Fibroblast of gingiva (primary cell): ENCODE measurements at regions not wholly inside any gene's neighbourhood (a gene's known extent, or its start where the extent isn't known, plus 50 kb on each side); places are given as distances from the start of the nearest gene placed in this dataset.
A peak's percentile ranks its signal among the peaks of the same experiment; 100 is the strongest.
"Not testable (repeated sequence)": the region's sequence is repeated elsewhere in the genome, so short reads cannot be mapped to it uniquely, and the experiment has no call there.

Source experiments
- DNase-seq: peaks from one replicate; pipeline ENCODE4 v3.0.0-alpha.2; 2011; ENCODE audit warnings: low read depth

DNA sequence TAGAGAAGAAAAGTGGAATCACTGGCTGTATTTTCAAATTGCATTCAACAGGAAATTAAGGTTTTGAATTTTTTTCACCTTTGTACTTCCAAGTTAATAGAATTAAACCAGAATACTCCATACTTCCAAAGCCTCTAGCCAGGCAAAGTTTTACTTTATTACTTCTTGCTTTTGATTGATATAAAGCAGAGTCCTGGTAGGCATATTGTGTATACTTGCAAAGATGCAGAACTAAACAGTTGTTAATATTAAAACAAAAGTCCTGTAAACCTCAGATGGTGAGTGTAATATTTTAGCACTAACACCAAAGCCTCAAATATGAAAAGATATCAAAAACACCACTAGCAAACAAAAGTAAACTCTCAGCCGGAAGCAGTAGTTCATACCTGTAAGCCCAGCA, 107.2 kb upstream of the C2CD4B start:
- DNase-seq = no peak

DNA sequence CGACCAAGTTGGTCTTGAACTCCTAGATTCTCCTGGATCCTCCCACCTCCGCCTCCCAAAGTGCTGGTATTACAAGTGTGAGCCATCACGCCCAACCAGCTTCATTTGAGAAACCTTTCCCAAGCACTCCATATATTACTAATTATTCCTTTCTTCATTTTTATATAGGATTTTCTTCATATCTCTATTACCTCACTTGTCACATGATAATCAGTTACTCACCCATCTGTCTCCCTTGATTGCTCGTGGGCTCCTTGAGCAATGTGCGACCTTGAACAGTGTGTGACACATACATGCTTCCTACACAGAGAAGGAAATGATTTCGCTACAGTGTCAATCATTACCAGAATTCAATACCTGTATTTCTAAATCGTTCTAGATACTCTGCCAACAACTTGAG, 110.7 kb upstream of the C2CD4B start:
- DNase-seq = no peak

DNA sequence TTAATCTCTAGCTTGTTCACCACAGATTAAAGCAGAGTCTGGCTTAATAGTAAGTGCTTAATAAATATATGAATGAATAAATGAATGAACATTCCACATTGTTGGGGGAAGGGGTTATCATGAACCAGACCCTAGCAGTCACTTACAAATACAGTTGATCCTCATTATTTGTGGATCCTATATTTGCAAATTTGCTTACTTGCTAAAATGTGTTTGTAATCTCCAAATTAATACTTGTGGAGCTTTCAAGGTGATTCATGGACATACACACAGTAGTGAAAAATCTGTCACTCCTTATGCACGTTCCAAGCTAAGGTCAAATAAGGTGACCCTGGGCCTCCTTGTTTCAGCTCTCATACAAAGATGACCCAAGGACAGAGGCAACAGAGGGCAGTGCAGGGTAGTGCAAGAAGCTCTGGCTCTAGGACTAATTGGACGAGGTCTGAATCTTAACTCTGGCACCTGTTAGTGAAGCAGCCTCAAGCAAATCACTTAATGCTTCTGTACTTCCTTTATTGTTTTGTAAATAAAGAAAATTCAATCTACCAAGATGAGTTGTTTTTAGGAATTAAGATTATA, 112.8 kb upstream of the C2CD4B start:
- DNase-seq = no peak

DNA sequence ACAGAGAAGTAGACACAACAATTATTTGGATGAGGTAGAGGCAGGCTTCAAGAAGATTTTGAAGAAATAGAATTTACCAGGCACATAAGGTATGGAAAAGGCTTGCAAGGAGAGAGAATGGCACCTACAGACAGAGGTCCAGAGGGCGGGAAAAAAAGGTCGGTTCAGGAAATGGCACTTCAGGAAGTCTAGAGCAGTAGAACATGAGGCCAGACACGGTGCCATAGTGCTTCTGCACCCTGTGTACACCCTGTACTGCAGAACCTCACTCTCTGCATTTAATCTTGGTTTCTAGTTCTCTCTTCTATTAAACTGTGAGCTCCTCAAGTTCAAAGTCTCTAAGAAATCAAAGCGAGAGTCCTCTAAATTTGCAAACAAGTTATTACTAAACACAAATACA, 113.4 kb upstream of the C2CD4B start:
- DNase-seq = no peak

DNA sequence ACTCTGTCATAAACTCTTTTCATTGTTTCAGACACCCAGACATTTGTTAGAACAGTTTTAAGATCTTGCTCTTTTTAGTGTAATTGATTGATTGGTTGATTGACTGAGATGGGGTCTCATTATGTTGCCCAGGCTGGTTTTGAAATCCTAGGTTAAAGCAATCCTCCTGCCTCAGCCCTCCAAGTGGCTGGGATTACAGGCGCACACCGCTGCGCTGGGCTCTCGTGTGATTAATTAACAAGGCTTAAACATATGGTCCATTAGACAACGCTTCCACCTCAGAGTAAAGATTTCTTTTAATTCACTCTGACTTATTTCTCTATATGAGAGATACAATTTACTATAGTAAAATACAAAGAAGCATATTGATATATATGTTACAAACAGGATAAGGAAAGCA, 114.0 kb upstream of the C2CD4B start:
- no peak for DNase-seq

DNA sequence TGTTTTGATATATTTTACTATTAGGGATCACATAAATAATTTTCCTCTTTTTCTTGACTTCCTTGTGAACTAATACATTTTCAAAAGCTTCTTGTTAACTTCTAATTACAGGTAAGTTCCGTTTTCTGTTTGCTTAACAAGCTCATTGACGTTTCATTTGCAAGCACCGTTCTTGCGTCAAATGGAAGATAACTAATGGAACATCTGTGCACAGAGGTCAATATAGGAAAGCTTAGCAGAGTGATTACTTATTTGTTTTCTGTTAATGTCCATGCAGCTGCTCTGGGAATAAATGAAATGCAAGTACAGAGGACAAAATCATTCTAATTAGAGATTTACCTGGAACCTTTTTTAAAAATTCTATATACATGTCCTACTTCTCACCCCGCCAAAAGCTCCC, 115.5 kb upstream of the C2CD4B start:
- no peak for DNase-seq

DNA sequence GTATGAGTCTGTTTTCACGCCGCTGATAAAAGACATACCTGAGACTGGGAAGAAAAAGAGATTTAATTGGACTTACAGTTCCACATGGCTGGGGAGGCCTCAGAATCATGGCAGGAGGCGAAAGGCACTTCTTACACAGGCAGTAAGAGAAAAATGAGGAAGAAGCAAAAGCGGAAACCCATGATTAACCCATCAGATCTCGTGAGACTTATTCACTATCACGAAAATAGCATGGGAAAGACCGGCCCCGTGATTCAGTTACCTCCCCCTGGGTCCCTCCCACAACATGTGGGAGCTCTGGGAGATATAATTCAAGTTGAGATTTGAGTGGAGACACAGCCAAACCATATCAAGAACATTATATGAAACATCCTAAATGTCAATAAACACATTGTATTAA, 116.7 kb upstream of the C2CD4B start:
- not testable (repeated sequence) for DNase-seq

DNA sequence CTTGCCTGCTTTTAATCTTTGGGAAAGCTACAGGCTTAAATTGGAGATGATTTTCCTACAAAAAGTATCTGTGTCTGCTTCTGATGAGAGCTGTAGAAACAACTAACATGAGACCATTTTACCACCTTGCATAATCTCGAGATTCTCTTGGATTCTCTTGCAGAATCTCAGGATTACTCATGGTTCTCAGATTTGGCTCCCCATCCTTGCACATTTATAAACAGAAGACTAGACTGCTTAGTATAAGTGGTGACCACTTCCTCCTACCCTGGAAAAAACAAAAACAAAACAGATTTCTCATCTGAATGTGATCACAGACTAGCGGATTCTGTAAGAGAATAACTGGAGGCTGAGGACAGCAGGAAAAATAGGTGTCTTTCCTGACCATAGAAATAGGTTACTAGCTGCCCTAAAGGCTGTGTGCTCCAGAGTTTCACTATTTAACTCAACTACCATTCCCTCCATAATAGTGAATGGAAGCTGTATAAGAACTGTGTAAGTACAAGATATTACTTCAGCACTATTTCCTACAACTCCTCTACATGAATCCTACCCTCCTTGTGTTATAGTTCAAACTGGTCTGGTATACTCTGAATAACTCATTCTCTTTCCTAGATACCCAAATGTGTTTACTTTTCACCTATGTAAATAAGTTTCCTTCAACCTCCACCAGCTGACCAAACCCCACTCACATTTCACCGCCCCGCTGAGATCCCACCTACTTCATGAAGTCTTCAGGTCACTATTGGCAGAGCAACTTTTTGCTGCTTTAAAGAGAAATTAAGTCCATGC, 122.2 kb upstream of the C2CD4B start:
- DNase-seq = peak; percentile 37

DNA sequence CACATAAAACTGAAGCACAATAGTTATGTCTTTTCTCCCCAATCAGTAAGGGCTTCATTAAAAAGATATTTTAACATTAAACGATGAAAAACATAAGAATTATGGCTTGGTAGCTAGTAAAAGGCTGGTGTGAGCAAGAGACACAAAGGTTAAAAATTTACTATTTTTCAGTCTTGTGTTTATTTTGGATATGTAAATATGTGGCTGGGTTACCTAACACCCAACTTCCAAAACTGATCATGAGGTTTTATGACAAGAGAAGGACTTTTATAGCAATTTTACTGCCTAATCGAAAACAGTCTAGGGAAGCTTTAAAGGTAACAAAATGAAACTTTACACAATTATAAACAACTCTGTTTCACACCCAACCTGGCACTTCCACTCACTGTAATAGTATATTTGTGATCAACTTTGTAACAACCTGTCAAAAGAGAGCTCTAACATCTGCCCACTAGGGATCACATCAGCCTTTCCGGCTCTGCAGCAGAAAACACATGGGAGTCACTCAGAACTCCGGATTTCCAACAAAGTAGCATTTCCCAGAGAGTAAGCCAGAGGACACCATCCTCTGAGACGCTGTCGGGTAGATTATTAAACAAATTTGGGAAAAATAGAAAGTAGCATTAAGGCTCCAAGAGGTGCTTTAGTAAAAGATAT, 123.4 kb upstream of the C2CD4B start:
- no peak for DNase-seq

DNA sequence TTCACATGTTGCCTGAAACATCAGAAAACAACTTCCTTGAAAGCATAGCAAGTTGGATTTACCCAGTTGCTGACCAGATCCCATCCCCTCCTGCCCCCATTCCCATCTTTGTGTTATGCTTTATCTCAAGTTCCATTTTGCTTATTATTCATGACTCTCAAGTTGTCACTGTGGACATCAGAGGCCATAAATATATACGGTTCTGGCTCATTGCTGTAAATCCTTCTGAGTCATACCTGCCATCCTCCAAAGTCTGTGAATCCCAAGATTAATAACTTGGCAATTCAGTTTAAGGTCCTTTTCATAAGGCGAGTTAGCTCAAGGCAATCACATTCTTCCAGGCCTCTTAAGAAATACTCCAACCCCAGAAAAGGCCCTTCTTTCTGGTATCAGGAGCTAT, 126.2 kb upstream of the C2CD4B start:
- DNase-seq = no peak

DNA sequence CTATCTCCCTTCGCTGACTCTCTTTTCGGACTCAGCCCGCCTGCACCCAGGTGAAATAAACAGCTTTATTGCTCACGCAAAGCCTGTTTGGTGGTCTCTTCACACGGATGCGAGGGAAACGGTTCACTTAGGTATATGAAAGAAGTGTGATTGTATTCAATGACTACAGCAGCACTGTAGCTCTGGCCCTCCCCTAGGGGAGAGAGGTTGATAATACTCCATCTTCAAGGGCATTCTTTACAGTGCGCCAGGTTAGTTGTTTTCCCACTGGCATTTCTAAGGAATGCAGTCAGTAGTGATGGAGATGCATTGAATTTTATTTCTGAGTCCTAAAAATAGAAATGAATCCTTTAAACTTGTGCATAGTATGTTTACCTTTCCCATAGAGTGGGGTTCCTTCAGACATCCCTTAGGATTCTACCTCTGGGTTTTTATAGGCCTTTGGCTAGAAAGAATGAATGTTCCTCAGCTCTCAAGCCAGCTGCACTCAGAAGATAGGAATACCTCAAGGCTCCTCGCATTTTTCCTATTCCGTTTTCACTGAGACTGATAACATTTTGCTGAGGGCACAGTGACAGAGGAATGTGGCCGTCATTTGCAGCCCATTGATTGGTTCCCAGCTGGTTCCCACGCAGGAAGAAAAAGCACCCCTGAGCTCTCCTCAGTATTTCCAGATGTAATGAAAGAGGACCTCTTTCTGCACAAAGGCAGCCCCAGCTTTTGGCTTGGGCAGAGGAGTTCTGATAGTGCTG, 131.8 kb upstream of the C2CD4B start:
- no peak for DNase-seq

DNA sequence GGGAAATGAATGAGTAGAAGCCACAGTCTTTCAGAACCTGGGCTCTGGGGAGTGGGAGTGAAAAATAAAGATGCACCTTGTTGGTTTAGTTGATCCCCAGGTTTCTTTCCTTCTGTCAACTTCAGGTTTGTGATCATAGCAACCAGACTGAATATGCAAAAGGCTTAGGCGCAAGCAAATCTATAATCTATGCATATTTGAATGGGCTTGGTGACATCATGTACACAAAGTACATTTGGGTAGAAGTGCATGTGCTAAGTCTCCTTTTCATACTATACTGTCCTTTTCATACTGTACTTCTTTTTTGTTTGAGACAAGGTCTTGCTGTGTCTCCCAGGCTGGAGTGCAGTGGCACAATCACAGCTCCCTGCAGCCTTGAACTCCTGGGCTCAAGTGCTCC, 132.4 kb upstream of the C2CD4B start:
- DNase-seq = no peak

DNA sequence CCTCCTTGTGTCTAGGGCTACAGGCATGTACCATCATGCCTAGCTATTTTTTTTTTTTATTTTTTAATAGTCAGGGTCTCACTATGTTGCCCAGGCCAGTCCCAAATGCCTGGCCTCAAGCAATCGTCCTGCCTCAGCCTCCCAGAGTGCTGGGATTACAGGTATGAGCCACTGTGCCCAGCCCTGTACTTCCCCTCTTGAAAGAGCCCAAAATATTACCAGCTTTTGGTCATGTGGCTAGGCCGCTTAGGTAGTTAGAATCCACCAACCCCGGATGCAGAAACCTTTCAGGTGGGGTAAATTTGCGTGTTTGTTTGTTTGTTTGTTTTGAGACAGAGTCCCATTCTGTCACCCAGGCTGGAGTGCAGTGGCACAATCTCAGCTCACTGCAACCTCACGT, 132.8 kb upstream of the C2CD4B start:
- DNase-seq = no peak

DNA sequence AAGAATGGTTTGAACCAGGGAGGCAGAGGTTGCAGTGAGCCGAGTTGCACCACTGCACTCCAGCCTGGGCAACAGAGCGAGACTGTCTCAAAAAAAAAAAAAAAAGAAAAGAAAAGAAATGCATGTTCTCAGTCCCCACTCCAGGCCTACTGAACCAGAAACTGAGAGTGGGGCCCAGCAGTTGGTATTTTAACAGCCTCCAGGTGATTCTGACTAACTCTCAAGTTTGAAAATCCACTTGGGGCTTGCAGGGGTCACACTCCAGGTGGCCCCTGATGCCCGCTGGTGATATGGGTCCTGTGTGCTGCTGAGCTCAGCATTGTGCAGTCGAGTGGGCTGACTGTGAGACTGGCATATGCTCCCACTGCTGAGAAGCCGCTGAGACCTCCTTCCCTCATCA, 133.7 kb upstream of the C2CD4B start:
- no peak for DNase-seq

DNA sequence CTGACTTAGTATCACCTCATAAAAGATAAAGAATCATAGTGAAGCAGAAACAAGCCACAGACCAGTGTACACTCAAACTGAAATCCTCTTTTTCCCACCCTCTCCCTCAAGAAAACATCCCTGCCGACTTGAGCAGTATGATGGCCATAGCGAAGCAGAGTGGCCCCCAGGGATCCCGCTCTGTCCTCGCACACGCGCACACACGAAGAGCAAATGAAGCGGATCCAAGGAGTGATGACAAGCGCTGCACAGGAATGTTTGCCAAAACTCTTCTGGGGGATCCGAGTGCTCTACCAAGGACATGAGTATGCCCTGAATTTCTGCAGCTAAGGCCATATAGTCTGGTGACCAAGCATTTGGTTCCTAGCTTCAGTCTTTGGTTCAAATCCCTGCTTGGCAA, 134.5 kb upstream of the C2CD4B start:
- no peak for DNase-seq

DNA sequence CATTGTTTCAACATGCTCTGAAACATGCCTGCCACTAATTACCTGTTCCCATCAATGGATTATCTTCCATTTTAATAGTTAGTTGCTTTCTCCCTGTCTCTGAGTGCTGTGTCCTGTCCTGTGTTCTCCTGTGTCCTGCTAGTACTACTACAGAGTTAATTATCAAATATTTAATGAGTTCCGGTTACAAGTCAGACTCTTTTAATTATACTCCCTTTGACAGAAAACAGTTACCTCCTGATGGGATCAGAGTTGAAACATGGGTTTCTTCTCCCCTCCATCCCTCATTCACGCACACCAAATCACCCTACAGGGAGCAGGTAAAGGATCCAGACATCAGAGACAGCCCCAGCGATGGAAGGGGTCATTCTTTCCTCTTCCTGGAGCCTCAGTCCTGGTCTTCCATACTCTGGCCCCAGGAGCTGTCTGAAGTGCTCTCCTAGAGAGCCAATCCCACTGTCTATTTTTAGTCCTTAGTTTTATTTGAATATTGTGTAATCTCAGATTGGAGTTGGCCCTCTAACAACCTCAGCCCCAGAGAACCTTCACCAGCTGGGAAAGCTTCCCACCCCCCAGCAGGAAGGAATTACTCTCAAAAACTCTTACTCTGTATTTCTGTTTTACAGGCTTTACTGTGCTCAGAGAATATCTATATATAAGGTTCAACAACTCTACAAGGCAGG, 137.0 kb upstream of the C2CD4B start:
- DNase-seq = peak; percentile 18

DNA sequence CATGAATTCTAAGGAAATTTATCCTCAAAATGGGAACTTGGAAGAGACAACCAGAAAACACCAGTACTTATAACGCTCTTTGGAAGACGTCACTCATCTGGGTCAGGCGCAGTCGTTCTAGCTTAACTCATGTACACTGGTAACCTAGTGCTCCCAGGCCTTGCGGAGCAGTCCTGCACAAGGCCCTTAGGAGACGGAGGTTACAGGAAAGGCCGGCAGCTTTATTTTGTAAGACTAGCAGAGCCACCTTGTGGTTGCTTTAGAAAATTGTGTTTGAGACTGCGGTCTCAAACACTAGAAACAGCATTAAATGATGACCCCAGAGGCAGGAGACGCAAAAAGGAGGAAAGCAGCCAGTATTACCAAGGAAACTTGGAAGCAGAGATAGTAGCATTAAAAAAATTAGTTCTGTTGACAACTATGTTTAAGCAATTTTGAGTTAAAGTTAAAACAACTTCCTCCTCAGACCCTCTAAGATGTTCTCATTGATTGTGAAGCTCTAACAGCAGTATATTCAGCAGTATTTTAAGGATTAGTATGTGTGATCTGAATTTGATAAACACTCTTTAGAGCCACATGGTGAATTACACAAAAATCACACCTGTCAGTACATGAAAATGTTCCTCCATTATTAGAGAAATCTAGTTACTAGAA, 141.9 kb upstream of the C2CD4B start:
- peak; percentile 73 for DNase-seq

DNA sequence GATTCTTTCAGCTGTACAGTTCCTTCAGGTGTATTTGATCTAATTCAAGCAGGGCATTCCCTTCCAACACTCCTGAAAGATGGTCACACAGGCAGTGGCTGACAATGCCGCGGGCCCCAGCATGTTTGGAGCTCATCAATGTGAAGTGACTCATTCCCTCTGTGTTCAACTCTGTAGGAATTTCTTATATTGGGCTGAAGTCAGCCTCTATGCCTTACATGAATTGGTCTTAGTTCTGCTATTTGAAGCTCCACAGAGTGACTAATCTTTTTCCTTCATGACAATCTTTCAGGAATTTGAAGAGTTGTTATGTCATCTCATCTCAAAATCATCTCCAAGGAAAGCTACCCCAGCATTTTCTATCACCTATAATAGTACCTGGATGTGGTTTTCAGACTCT, 142.5 kb upstream of the C2CD4B start:
- no peak for DNase-seq

DNA sequence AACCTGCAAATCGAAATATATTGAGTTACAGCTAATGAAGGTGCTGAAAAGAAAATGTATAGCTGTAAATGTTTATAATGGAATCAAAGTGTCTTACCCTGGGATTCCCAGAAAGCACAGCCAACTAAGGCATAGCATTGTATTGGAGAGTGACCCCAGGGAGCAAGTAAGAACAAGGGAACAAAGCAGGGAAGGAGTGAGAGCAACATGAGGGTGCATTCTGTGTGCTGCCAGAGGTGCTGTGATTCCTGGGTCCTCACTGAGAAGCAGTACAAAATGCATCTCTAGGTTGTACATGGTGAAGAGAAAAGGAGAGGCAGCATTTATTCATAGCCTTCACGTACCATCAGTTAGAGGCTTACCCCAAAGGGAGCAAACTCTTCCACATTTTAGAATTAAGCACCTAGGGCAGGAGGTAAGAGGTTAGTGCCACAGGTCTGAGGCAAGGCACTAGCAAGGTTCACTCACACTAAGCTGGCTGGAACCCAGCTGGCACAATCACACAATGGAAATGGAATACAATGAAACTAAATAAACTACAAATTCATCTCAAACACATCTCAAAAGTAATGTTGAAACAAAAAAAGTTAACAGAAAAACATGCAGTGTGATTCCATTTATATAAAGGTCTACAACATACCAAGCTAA, 151.5 kb upstream of the C2CD4B start:
- DNase-seq = no peak

DNA sequence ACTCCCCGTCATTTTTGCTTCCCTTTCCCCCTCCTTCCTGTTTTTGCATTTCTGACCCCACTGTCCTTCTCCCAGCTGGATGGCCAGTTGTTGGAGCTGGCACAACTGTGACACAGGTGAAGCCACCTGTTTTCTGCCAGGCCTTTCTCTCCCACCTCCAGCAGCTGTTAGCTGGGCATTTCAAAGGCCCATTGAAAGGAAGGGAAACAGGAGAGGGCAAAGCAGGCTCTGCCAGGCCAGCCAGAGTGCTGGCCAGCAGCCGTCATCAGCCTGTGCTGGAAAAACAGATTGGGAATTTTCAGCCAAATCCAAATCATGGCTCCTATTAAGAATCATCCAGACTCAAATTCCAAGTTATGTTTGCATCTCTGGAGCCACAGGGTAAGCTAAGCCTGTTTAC, 155.2 kb upstream of the C2CD4B start:
- no peak for DNase-seq

DNA sequence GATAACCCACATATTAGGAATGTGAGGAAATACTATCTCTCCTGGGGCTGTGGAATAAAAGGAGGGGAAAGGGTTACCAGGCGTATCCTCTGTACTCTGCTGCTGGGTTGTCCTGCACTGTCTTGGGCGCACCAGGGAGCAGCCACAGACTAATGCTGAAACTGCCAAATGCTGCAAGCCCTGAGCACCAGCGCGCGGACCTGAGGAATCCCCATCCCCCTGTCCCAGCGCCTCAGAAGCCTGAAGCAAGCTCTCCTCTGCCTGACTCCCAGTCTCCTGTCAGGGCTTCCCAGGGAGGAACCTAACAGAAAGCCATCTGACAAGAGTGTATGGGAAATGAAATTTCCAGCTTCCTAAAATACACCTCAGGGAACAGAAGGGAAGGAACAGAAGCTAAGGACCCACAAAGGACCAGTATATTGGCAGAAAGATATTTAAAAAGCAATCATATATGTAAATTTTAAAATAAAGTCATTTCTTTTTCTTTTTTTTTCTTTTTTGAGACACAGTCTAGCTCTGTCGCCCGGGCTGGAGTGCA, 158.3 kb upstream of the C2CD4B start:
- DNase-seq = no peak
